IMR-90 (cell line): ENCODE measurements at regions not wholly inside any gene's neighbourhood (a gene's known extent, or its start where the extent isn't known, plus 50 kb on each side); places are given as distances from the start of the nearest gene placed in this dataset.
"Not testable (repeated sequence)": the region's sequence is repeated elsewhere in the genome, so short reads cannot be mapped to it uniquely, and the experiment has no call there.

Experiments used
- ATAC-seq: fragments of 200-7000 bp; cut with Tn5 transposase; 2 replicates; pipeline ENCODE4 v1.9.1; 2020; ENCODE audit warnings: low read depth, mild to moderate bottlenecking, moderate library complexity
- BruUV-seq: library from RNA; stranded (reverse); fragments of 400-500 nt; replicated peaks from 2 replicates; lab custom pipeline; 2021; lab: Mats Ljungman, UMichigan
- CTCF ChIA-PET: fragments of 300-600 bp; formaldehyde crosslinking; extraction: SDS; loops from one replicate; lab custom pipeline; 2021; ENCODE audit warnings: antibody characterized with exemption; lab: Yijun Ruan, JAX
- POLR2A ChIA-PET: fragments of 300-600 bp; sonication (Branson Sonifier 250); formaldehyde crosslinking; loops from one replicate; lab custom pipeline; 2022; ENCODE audit warnings: antibody characterized with exemption; ENCODE audit not compliant: unreplicated experiment; lab: Charles Lee
- DNase-seq: peaks from one replicate; pipeline ENCODE4 v3.0.0; 2013
- H2AFZ ChIP-seq: replicated peaks from 2 replicates; pipeline ENCODE3; 2013; ENCODE audit warnings: low read length, mild to moderate bottlenecking; ENCODE audit not compliant: poor library complexity
- H2AK5ac ChIP-seq: 2 replicates; pipeline ENCODE4 v1.6.1; 2013; ENCODE audit warnings: low read depth, low read length, inconsistent platforms
- H2AK9ac ChIP-seq: replicated peaks from 2 replicates; pipeline ENCODE3; 2013; ENCODE audit warnings: mild to moderate bottlenecking, low read depth, low read length, moderate library complexity; ENCODE audit not compliant: poor library complexity
- H2BK120ac ChIP-seq: 2 replicates; pipeline ENCODE4 v1.6.1; 2013; ENCODE audit warnings: low read depth, low read length, inconsistent platforms
- H2BK15ac ChIP-seq: 3 replicates; pipeline ENCODE4 v1.6.1; 2013; ENCODE audit warnings: low read depth, low read length, inconsistent platforms
- H2BK20ac ChIP-seq: 2 replicates; pipeline ENCODE4 v1.6.1; 2013; ENCODE audit warnings: low read depth, mild to moderate bottlenecking, inconsistent platforms, low read length, moderate library complexity
- H2BK5ac ChIP-seq: 2 replicates; pipeline ENCODE4 v1.6.1; 2013; ENCODE audit warnings: mild to moderate bottlenecking, low read depth, low read length, inconsistent platforms; ENCODE audit not compliant: poor library complexity, severe bottlenecking
- H3K14ac ChIP-seq: replicated peaks from 2 replicates; pipeline ENCODE4 v1.6.1; 2013; ENCODE audit warnings: low read depth, low read length, inconsistent platforms
- H3K18ac ChIP-seq: 2 replicates; pipeline ENCODE4 v1.6.1; 2013; ENCODE audit warnings: low read depth, low read length, control low read depth
- H3K23ac ChIP-seq: 2 replicates; pipeline ENCODE4 v1.6.1; 2013; ENCODE audit warnings: low read depth, low read length, inconsistent platforms
- H3K27ac ChIP-seq: 2 replicates; pipeline ENCODE4 v1.5.1; 2013; ENCODE audit warnings: mild to moderate bottlenecking, control low read depth, low read length; ENCODE audit not compliant: insufficient read depth
- H3K27me3 ChIP-seq: 2 replicates; pipeline ENCODE4 v1.6.1; 2013; ENCODE audit warnings: low read length; ENCODE audit not compliant: control insufficient read depth, insufficient read depth
- H3K36me3 ChIP-seq: 2 replicates; pipeline ENCODE4 v1.6.1; 2013; ENCODE audit warnings: low read length, mixed read lengths; ENCODE audit not compliant: control insufficient read depth, insufficient read depth
- H3K4ac ChIP-seq: 2 replicates; pipeline ENCODE4 v1.6.1; 2013; ENCODE audit warnings: low read depth, low read length, inconsistent platforms
- H3K4me1 ChIP-seq: 2 replicates; pipeline ENCODE4 v1.6.1; 2013; ENCODE audit warnings: low read length, mixed read lengths; ENCODE audit not compliant: control insufficient read depth, insufficient read depth
- H3K4me2 ChIP-seq: 2 replicates; pipeline ENCODE4 v1.6.1; 2013; ENCODE audit warnings: low read depth, mild to moderate bottlenecking, control low read depth, low read length, moderate library complexity
- H3K4me3 ChIP-seq: 2 replicates; pipeline ENCODE4 v1.5.1; 2013; ENCODE audit warnings: low read depth, mild to moderate bottlenecking, control low read depth, low read length, moderate library complexity; ENCODE audit not compliant: insufficient read depth
- H3K56ac ChIP-seq: 2 replicates; pipeline ENCODE4 v1.6.1; 2013; ENCODE audit warnings: low read length, inconsistent platforms; ENCODE audit not compliant: insufficient read depth; ENCODE audit errors: extremely low read depth
- H3K79me1 ChIP-seq, 2 experiments: 2 replicates each; pipeline ENCODE4 v1.6.1; 2013; ENCODE audit warnings: low read length in 2 of 2, inconsistent platforms in 1 of 2, low read depth in 1 of 2
- H3K9ac ChIP-seq: 2 replicates; pipeline ENCODE4 v1.6.1; 2013; ENCODE audit warnings: low read depth, low read length, control low read depth
- H3K9me1 ChIP-seq: 2 replicates; pipeline ENCODE4 v1.6.1; 2013; ENCODE audit warnings: low read length, inconsistent platforms; ENCODE audit not compliant: insufficient read depth
- H3K9me3 ChIP-seq: 2 replicates; pipeline ENCODE4 v1.6.1; 2013; ENCODE audit warnings: low read length; ENCODE audit not compliant: control insufficient read depth, insufficient read depth
- H4K20me1 ChIP-seq: 2 replicates; pipeline ENCODE4 v1.6.1; 2013; ENCODE audit warnings: low read length, inconsistent platforms; ENCODE audit not compliant: insufficient read depth
- H4K5ac ChIP-seq: 2 replicates; pipeline ENCODE4 v1.6.1; 2013; ENCODE audit warnings: mild to moderate bottlenecking, low read depth, low read length, control low read depth
- H4K8ac ChIP-seq, 2 experiments: 2 replicates each; pipeline ENCODE4 v1.6.1; 2013; ENCODE audit warnings: low read depth in 2 of 2, low read length in 2 of 2, control low read depth in 1 of 2, inconsistent platforms in 1 of 2
- H4K91ac ChIP-seq: 2 replicates; pipeline ENCODE4 v1.6.1; 2013; ENCODE audit warnings: low read depth, low read length, inconsistent platforms; ENCODE audit not compliant: insufficient read depth
- WGBS, 2 experiments: methylation state at CpG; one replicate each; pipeline versions ENCODE4 v1.1.5 to v1.1.7; 2013; ENCODE audit warnings: missing lambda C conversion rate in 2 of 2; ENCODE audit not compliant: insufficient read length in 1 of 2; ENCODE audit errors: extremely low coverage in 2 of 2; 5-methylcytosine and 5-hydroxymethylcytosine counted together
- dilution Hi-C: fragments of 300-500 bp; cut with HindIII; formaldehyde crosslinking; loops from one replicate; pipeline ENCODE4 v1.14.3; 2018; ENCODE audit warnings: low sequenced_read_pairs; ENCODE audit not compliant: unreplicated experiment
- in situ Hi-C: fragments of 300-500 bp; cut with MboI; formaldehyde crosslinking; loops from 3 replicates; pipeline ENCODE4 v1.14.3; 2019; ENCODE audit warnings: low sequenced_read_pairs, inconsistent platforms, mixed read lengths
- intact Hi-C: fragments of 100-400 bp; cut with micrococcal nuclease; formaldehyde crosslinking; loops from 2 replicates; pipeline ENCODE4 v1.10.0; 2022

DNA sequence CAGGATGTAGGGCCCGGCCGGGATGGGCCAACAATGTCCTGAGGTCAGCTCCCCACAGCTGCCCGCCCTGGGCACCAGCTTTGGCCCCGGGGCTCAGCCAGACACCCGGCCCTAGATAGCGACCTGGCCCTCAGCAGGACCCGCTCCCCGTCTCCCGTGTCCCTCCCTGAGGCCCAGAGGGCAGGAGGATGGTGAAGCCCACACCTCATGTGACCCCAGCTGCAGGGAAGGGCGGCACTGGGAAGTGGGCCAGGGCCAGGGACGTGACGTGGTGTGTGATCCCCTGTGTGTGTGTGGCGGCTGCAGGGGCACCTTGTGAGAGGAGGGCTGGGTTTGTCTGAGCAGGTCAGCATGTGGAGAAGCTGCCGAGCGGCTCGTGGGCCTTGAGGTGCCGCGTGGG lies 213.9 kb downstream of the TMEM121 start:
- H3K18ac ChIP-seq, H2BK15ac ChIP-seq, H3K23ac ChIP-seq, in situ Hi-C loops, H3K36me3 ChIP-seq, H2BK120ac ChIP-seq, dilution Hi-C loops, H3K9me1 ChIP-seq, H3K14ac ChIP-seq, DNase-seq, POLR2A ChIA-PET, BruUV-seq, H3K27ac ChIP-seq, CTCF ChIA-PET, H4K5ac ChIP-seq, H2AK5ac ChIP-seq, ATAC-seq, H4K91ac ChIP-seq, H3K4me2 ChIP-seq, H4K20me1 ChIP-seq, H3K56ac ChIP-seq, H3K4me1 ChIP-seq, H2AK9ac ChIP-seq, intact Hi-C loops, H3K27me3 ChIP-seq, H2BK5ac ChIP-seq, H3K4ac ChIP-seq, H3K9ac ChIP-seq, H3K4me3 ChIP-seq, H4K8ac ChIP-seq, H2AFZ ChIP-seq, H2BK20ac ChIP-seq, H3K79me1 ChIP-seq: not testable (repeated sequence)
- H3K9me3 ChIP-seq, result peaks cover 18% of the 10 kb centered on the region
- WGBS, 2 experiments, result 100% methylated on average over 2 of the region's 18 CpGs; no CpG with 5 or more reads in 1 of the 2 experiments

DNA sequence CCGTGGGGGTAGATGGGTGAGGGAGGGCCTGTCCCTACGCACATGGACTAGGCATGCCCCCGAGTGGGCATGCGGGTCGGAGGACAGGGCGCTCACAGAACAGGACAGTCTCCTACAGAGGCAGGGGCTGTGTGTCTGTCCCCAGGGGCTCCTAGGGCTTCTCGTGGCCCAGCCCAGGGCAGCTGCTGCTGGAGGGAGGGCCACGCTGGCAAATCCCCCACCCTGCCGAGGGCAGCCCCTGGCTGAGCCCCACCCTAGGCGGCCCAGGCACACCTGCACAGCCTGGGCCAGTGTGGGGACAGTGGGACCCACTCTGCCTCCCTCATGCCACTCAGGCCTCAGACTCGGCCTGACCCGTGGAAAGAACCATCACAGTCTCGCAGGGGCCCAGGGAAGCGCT lies 214.6 kb downstream of the TMEM121 start:
- H3K9me1 ChIP-seq, in situ Hi-C loops, intact Hi-C loops, H2BK5ac ChIP-seq, H2AK5ac ChIP-seq, H3K79me1 ChIP-seq, H3K4me2 ChIP-seq, H3K36me3 ChIP-seq, BruUV-seq, CTCF ChIA-PET, H3K14ac ChIP-seq, H3K27ac ChIP-seq, H2BK20ac ChIP-seq, H3K23ac ChIP-seq, H4K20me1 ChIP-seq, DNase-seq, H3K56ac ChIP-seq, H3K4ac ChIP-seq, H2BK120ac ChIP-seq, H4K5ac ChIP-seq, POLR2A ChIA-PET, H2AK9ac ChIP-seq, H4K91ac ChIP-seq, H3K4me1 ChIP-seq, H2BK15ac ChIP-seq, H4K8ac ChIP-seq, dilution Hi-C loops, H3K9ac ChIP-seq, H3K4me3 ChIP-seq, H3K27me3 ChIP-seq, ATAC-seq, H3K18ac ChIP-seq, H2AFZ ChIP-seq: not testable (repeated sequence)
- no CpG with 5 or more reads among the region's 14 CpGs for WGBS, 2 experiments
- H3K9me3 ChIP-seq, result peaks cover 23% of the 10 kb centered on the region
